Panc1 (cell line): ENCODE measurements at regions not wholly inside any gene's neighbourhood (a gene's known extent, or its start where the extent isn't known, plus 50 kb on each side); places are given as distances from the start of the nearest gene placed in this dataset.

Experiments used
- ATAC-seq: fragments of 200-7000 bp; cut with Tn5 transposase; 2 replicates; pipeline ENCODE4 v1.9.1; 2020; ENCODE audit warnings: mild to moderate bottlenecking, moderate library complexity
- BruUV-seq: library from RNA; stranded (reverse); fragments of 400-500 nt; replicated peaks from 2 replicates; lab custom pipeline; 2021; lab: Mats Ljungman, UMichigan
- CTCF ChIA-PET: fragments of 300-600 bp; sonication (Branson Sonifier 250); formaldehyde crosslinking; loops from one replicate; lab custom pipeline; 2022; ENCODE audit warnings: antibody characterized with exemption; lab: Charles Lee
- POLR2A ChIA-PET: fragments of 300-600 bp; sonication (Branson Sonifier 250); formaldehyde crosslinking; loops from one replicate; lab custom pipeline; 2022; ENCODE audit warnings: antibody characterized with exemption; lab: Charles Lee
- DNase-seq: peaks from one replicate; pipeline ENCODE4 v3.0.0-alpha.2; 2010; ENCODE audit warnings: low read depth, low spot score
- H3K27ac ChIP-seq: 2 replicates; pipeline ENCODE4 v1.5.1; 2011; ENCODE audit warnings: mild to moderate bottlenecking, low read length, inconsistent platforms
- H3K27me3 ChIP-seq: fragments of 200-500 bp; sonication (Bioruptor generic); 2 replicates; pipeline ENCODE4 v1.6.0; 2014; ENCODE audit warnings: low read length, inconsistent platforms; ENCODE audit not compliant: control insufficient read depth, insufficient read depth
- H3K36me3 ChIP-seq: fragments of 200-500 bp; sonication (Bioruptor generic); 2 replicates; pipeline ENCODE4 v1.5.1; 2014; ENCODE audit warnings: inconsistent platforms, mild to moderate bottlenecking, low read length, moderate library complexity; ENCODE audit not compliant: control insufficient read depth, insufficient read depth
- H3K4me1 ChIP-seq: 2 replicates; pipeline ENCODE4 v1.5.1; 2011; ENCODE audit warnings: inconsistent platforms, mild to moderate bottlenecking, low read length, moderate library complexity; ENCODE audit not compliant: control insufficient read depth, insufficient read depth
- H3K4me3 ChIP-seq, 2 experiments: 2 replicates each; pipeline ENCODE4 v1.5.1; 2011 to 2012; ENCODE audit warnings: low read depth in 2 of 2, low read length in 2 of 2, mild to moderate bottlenecking in 2 of 2, inconsistent platforms in 1 of 2, moderate library complexity in 1 of 2
- H3K9me3 ChIP-seq: fragments of 200-500 bp; sonication (Bioruptor generic); 2 replicates; pipeline ENCODE4 v1.5.1; 2014; ENCODE audit warnings: low read depth, mild to moderate bottlenecking, inconsistent platforms, low read length, moderate library complexity; ENCODE audit not compliant: control insufficient read depth, insufficient read depth
- POLR2AphosphoS5 ChIP-seq: IDR thresholded peaks from 2 replicates; pipeline ENCODE4 v1.6.1; 2012; ENCODE audit warnings: mild to moderate bottlenecking, low read depth, low read length, moderate library complexity
- SIN3A ChIP-seq: IDR thresholded peaks from 2 replicates; pipeline ENCODE4 v1.6.1; 2012; ENCODE audit warnings: low read depth, mild to moderate bottlenecking, low read length, moderate library complexity, borderline replicate concordance; ENCODE audit not compliant: insufficient read depth
- TCF7L2 ChIP-seq: IDR thresholded peaks from 2 replicates; pipeline ENCODE4 v1.6.1; 2011; ENCODE audit warnings: mild to moderate bottlenecking, low read depth, low read length, inconsistent platforms
- in situ Hi-C: cut with HindIII; loops from 2 replicates; pipeline ENCODE4 v1.10.0; 2016; ENCODE audit warnings: low sequenced_read_pairs, low pct_unique_long_range_greater_than_20kb
- intact Hi-C: fragments of 100-400 bp; cut with micrococcal nuclease; formaldehyde crosslinking; loops from one replicate; pipeline ENCODE4 v1.10.0; 2022; ENCODE audit not compliant: unreplicated experiment
- TF ChIP-seq, protein P1 (sequence below): fragments of 450-650 bp; IDR thresholded peaks from 2 replicates; pipeline ENCODE4 v1.5.1; 2017; ENCODE audit warnings: mild to moderate bottlenecking
- TF ChIP-seq, protein P2 (sequence below), 2 experiments: IDR thresholded peaks; 2 replicates each; pipeline ENCODE4 v1.6.1; 2011 to 2012; ENCODE audit warnings: low read depth in 2 of 2, control low read depth in 1 of 2, low read length in 1 of 2, mild to moderate bottlenecking in 1 of 2, moderate library complexity in 1 of 2; ENCODE audit not compliant: insufficient read depth in 1 of 2

DNA sequence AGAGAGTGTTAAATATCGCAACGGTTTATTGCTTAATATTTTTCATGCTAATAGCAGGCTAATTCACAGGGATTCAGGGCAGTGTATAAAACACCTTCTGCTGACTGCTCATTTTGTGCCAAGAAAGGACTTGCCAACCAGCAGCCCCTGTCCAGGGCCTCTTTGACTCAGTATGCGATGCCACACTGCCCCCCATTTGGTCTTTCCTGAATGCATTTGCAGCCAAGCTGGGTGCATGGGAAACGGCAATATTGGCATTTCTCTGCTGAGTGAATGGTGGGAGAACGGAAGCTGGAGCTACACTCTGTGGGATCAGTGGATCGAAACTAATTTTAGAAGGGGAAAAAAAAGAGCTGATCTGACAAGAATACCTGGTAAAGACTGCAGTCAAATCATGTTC, 152.9 kb upstream of the C16orf82 start:
- ChIA-PET CTCF (no interaction called here), POLR2A (no interaction called here)
- Histone ChIP-seq H3K4me1 (no peaks in the 10 kb centered on the region), H3K4me3 (no peak overlapping the region), H3K27me3 (no peaks in the 10 kb centered on the region), H3K27ac (no peak overlapping the region), H3K36me3 (no peaks in the 10 kb centered on the region), H3K9me3 (no peaks in the 10 kb centered on the region)
- TF ChIP-seq TCF7L2 (no peak), POLR2AphosphoS5 (no peak), SIN3A (no peak)
- TF ChIP-seq, protein P1, sequence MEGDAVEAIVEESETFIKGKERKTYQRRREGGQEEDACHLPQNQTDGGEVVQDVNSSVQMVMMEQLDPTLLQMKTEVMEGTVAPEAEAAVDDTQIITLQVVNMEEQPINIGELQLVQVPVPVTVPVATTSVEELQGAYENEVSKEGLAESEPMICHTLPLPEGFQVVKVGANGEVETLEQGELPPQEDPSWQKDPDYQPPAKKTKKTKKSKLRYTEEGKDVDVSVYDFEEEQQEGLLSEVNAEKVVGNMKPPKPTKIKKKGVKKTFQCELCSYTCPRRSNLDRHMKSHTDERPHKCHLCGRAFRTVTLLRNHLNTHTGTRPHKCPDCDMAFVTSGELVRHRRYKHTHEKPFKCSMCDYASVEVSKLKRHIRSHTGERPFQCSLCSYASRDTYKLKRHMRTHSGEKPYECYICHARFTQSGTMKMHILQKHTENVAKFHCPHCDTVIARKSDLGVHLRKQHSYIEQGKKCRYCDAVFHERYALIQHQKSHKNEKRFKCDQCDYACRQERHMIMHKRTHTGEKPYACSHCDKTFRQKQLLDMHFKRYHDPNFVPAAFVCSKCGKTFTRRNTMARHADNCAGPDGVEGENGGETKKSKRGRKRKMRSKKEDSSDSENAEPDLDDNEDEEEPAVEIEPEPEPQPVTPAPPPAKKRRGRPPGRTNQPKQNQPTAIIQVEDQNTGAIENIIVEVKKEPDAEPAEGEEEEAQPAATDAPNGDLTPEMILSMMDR, result no peak
- TF ChIP-seq, protein P2, sequence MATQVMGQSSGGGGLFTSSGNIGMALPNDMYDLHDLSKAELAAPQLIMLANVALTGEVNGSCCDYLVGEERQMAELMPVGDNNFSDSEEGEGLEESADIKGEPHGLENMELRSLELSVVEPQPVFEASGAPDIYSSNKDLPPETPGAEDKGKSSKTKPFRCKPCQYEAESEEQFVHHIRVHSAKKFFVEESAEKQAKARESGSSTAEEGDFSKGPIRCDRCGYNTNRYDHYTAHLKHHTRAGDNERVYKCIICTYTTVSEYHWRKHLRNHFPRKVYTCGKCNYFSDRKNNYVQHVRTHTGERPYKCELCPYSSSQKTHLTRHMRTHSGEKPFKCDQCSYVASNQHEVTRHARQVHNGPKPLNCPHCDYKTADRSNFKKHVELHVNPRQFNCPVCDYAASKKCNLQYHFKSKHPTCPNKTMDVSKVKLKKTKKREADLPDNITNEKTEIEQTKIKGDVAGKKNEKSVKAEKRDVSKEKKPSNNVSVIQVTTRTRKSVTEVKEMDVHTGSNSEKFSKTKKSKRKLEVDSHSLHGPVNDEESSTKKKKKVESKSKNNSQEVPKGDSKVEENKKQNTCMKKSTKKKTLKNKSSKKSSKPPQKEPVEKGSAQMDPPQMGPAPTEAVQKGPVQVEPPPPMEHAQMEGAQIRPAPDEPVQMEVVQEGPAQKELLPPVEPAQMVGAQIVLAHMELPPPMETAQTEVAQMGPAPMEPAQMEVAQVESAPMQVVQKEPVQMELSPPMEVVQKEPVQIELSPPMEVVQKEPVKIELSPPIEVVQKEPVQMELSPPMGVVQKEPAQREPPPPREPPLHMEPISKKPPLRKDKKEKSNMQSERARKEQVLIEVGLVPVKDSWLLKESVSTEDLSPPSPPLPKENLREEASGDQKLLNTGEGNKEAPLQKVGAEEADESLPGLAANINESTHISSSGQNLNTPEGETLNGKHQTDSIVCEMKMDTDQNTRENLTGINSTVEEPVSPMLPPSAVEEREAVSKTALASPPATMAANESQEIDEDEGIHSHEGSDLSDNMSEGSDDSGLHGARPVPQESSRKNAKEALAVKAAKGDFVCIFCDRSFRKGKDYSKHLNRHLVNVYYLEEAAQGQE (IDR thresholded peaks at IDR 0.05; ENCODE audit: insufficient read depth in 1 of 2, low read depth in 2 of 2, low read length in 1 of 2), result no peak
- ATAC-seq (no peak), DNase-seq (no peak)
- BruUV-seq, result no TSS peak
- in situ Hi-C loops, result no loop called here
- intact Hi-C loops, result no loop called here

DNA sequence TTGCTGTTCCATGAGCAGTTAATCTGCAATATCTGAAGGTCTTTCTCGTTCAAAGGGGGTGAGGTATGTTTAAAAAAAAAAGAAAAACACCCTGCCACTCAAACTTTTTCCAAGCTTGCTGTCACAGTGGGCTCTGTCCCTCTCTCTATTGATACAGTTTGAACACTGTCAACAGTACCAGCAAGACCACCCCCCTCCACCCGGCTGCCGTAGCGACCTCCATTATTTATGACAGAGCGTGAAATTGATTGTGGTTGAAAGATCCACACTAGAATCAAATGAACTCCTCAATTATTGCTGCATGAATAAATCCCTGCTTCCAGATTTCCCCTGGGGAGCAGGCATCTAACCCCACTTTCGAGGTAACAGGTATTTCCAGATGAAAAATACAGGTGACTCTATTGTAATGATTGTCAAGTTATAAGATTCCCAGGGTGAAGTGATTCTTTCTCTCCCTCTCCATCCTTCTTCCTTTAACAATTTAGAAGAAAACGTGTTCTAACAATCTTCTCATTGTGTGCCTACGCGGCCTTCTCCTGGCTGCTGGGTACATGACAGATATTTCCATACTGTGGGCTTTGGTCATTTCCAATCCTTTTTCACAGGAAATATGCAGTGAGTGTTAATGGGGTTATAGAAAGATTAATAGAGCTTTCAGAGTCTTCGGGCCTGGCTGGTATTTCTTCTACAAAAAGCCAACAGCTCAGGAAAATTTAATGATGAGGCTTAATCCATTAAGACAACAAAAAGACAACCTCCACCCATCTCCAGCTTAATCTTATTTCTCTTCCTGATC, 135.7 kb upstream of the C16orf82 start:
- H3K4me3 ChIP-seq, result no peak overlapping the region
- DNase-seq (no peak), ATAC-seq (no peak)
- no TSS peak for BruUV-seq
- no peaks in the 10 kb centered on the region for H3K4me1 ChIP-seq
- POLR2A ChIA-PET, result no interaction called here
- CTCF ChIA-PET, result no interaction called here
- H3K9me3 ChIP-seq, result no peaks in the 10 kb centered on the region
- in situ Hi-C loops, result no loop called here
- intact Hi-C loops, result no loop called here
- no peak overlapping the region for H3K27ac ChIP-seq
- TF ChIP-seq SIN3A (no peak), POLR2AphosphoS5 (no peak), TCF7L2 (no peak)
- TF ChIP-seq, protein P1, result no peak
- TF ChIP-seq, protein P2 (IDR thresholded peaks at IDR 0.05; ENCODE audit: insufficient read depth in 1 of 2, low read depth in 2 of 2, low read length in 1 of 2), result no peak
- H3K36me3 ChIP-seq, result no peaks in the 10 kb centered on the region
- H3K27me3 ChIP-seq, result peaks cover 3% of the 10 kb centered on the region
